ENCODE measurements at regions not wholly inside any gene's neighbourhood (a gene's known extent, or its start where the extent isn't known, plus 50 kb on each side); places are given as distances from the start of the nearest gene placed in this dataset.

GRCh38 chr13:21960108-21960507 lies 289.2 kb downstream of the FGF9 start (continued):
- no peak for TF ChIP-seq RAD21 (IDR thresholded peaks at IDR 0.05; ENCODE audit: low read depth)
- TF ChIP-seq CBX3 (IDR thresholded peaks at IDR 0.05; ENCODE audit: low read depth) = no peak
- no peak for TF ChIP-seq SRF (IDR thresholded peaks at IDR 0.05; ENCODE audit: low read depth)
- TF ChIP-seq TCF7L2 (IDR thresholded peaks at IDR 0.05; ENCODE audit: borderline replicate concordance, extremely low read depth, insufficient read depth, insufficient read length) = no peak
- TF ChIP-seq YY1 (IDR thresholded peaks at IDR 0.05; ENCODE audit: extremely low read depth, insufficient replicate concordance, low read depth, low read length) = no peak

DNA sequence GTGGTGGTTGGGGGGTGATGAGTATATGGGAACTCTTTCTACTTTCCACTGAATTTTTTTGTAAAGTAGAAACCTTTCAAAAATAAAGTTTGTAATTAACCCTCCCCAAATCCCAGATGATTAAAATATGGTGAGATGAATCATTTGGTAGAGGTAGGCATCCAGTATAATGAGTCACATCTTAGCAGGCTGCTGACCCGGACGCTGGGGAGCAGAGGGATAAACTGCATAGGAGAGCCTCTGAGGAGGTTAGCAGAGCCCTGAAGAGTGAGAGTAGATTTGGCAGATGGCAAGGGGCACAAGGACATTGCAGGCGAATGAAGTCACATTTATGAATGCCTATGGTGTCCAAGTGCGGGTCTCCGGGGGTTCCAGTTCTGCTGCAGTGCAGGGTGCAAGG lies 293.8 kb downstream of the FGF9 start:
- no peaks in the 10 kb centered on the region for H3K4me1 ChIP-seq (ENCODE audit: control insufficient read depth in 1 of 2, insufficient read depth in 2 of 2, low read length in 2 of 2)
- DNase-seq (ENCODE audit: low read depth, low spot score) = no peak
- no peaks in the 10 kb centered on the region for H3K79me2 ChIP-seq (ENCODE audit: insufficient read depth, low read length)
- 0 out of 2 replicates have a peak, but pooled peaks cover 5% of the 10 kb centered on the region for H3K27me3 ChIP-seq (ENCODE audit: insufficient read depth, low read length)
- ChIA-PET POLR2A (no interaction called here), CTCF (no interaction called here), RAD21 (ENCODE audit: low non-redundant PET in 1 of 2, low total read pairs in 2 of 2, uncharacterized antibody in 2 of 2, unreplicated experiment in 2 of 2) (no interaction called here)
- no peaks in the 10 kb centered on the region for H3K9me2 ChIP-seq (ENCODE audit: insufficient read depth)
- H3K36me3 ChIP-seq (ENCODE audit: control insufficient read depth in 1 of 2, insufficient read depth in 2 of 2, low read length in 2 of 2) = no peaks in the 10 kb centered on the region
- no peak overlapping the region for H3K4me2 ChIP-seq (ENCODE audit: low read length)
- H4K20me1 ChIP-seq (ENCODE audit: insufficient read depth) = no peaks in the 10 kb centered on the region
- H3K4me3 ChIP-seq (replicated peaks in 1 of 2; ENCODE audit: low read depth in 1 of 2, low read length in 2 of 2) = no peak overlapping the region
- H3K9me3 ChIP-seq (ENCODE audit: control insufficient read depth in 1 of 2, insufficient read depth in 1 of 2, low read depth in 1 of 2, low read length in 2 of 2) = no peaks in the 10 kb centered on the region
- intact Hi-C loops (cut with micrococcal nuclease) = no loop called here
- no peak overlapping the region for H3K9ac ChIP-seq (ENCODE audit: low read length)
- no peak for ATAC-seq
- TF ChIP-seq CBX3 (IDR thresholded peaks at IDR 0.05; ENCODE audit: low read depth) (no peak), TCF7L2 (IDR thresholded peaks at IDR 0.05; ENCODE audit: borderline replicate concordance, extremely low read depth, insufficient read depth, insufficient read length) (no peak), ZNF274 (IDR thresholded peaks at IDR 0.05; ENCODE audit: low read depth, low read length) (no peak)
- no TSS peak for BruUV-seq (replicated peaks)
- H3K27ac ChIP-seq (ENCODE audit: low read depth, low read length) = no peak overlapping the region
- H2AFZ ChIP-seq (ENCODE audit: low read depth, low read length, poor library complexity, severe bottlenecking) = no peak overlapping the region

DNA sequence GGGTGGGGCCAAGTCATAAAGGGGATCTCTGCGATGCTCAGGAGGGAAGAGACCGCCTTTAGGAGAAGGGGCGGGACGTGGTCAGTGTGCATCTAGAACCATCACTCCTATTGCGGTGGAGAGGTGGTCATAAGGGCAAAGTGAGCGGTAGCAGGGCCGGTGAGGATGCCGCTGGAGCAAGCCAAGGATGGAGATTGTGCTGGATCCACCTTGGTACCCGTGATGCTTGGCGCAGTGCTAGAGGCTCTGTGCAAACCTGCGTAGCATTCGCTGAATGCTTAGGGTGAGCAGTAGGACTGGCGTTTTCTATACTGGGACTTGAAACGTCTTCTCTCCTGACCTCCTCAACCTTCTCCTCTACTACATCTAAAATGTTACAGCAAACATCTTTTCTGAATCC lies 294.2 kb downstream of the FGF9 start:
- H3K9me3 ChIP-seq (ENCODE audit: control insufficient read depth in 1 of 2, insufficient read depth in 1 of 2, low read depth in 1 of 2, low read length in 2 of 2) = no peaks in the 10 kb centered on the region
- no peaks in the 10 kb centered on the region for H3K9me2 ChIP-seq (ENCODE audit: insufficient read depth)
- no peaks in the 10 kb centered on the region for H3K4me1 ChIP-seq (ENCODE audit: control insufficient read depth in 1 of 2, insufficient read depth in 2 of 2, low read length in 2 of 2)
- H3K9ac ChIP-seq (ENCODE audit: low read length) = no peak overlapping the region
- intact Hi-C loops (cut with micrococcal nuclease) = no loop called here
- H3K79me2 ChIP-seq (ENCODE audit: insufficient read depth, low read length) = no peaks in the 10 kb centered on the region
- H3K27me3 ChIP-seq (ENCODE audit: insufficient read depth, low read length) = 0 out of 2 replicates have a peak, but pooled peaks cover 5% of the 10 kb centered on the region
- no TSS peak for BruUV-seq (replicated peaks)
- H4K20me1 ChIP-seq (ENCODE audit: insufficient read depth) = no peaks in the 10 kb centered on the region
- no peak overlapping the region for H3K27ac ChIP-seq (ENCODE audit: low read depth, low read length)
- no peak overlapping the region for H3K4me3 ChIP-seq (replicated peaks in 1 of 2; ENCODE audit: low read depth in 1 of 2, low read length in 2 of 2)
- ChIA-PET CTCF (no interaction called here), RAD21 (ENCODE audit: low non-redundant PET in 1 of 2, low total read pairs in 2 of 2, uncharacterized antibody in 2 of 2, unreplicated experiment in 2 of 2) (no interaction called here), POLR2A (no interaction called here)
- no peak overlapping the region for H3K4me2 ChIP-seq (ENCODE audit: low read length)
- DNase-seq (ENCODE audit: low read depth, low spot score) (no peak), ATAC-seq (no peak)
- H3K36me3 ChIP-seq (ENCODE audit: control insufficient read depth in 1 of 2, insufficient read depth in 2 of 2, low read length in 2 of 2) = no peaks in the 10 kb centered on the region
- no peak overlapping the region for H2AFZ ChIP-seq (ENCODE audit: low read depth, low read length, poor library complexity, severe bottlenecking)
- no peak for TF ChIP-seq POLR2A (IDR thresholded peaks at IDR 0.05; ENCODE audit: borderline replicate concordance, extremely low read depth, insufficient read depth, insufficient read length)
- no peak for TF ChIP-seq RAD21 (IDR thresholded peaks at IDR 0.05; ENCODE audit: low read depth)
- no peak for TF ChIP-seq ELF1 (IDR thresholded peaks at IDR 0.05; ENCODE audit: borderline replicate concordance, low read depth)
- no peak for TF ChIP-seq ZBTB33 (IDR thresholded peaks at IDR 0.05; ENCODE audit: extremely low read depth, insufficient replicate concordance, low read length)
- TF ChIP-seq ZFX (IDR thresholded peaks at IDR 0.05) = no peak
- TF ChIP-seq, protein P1, sequence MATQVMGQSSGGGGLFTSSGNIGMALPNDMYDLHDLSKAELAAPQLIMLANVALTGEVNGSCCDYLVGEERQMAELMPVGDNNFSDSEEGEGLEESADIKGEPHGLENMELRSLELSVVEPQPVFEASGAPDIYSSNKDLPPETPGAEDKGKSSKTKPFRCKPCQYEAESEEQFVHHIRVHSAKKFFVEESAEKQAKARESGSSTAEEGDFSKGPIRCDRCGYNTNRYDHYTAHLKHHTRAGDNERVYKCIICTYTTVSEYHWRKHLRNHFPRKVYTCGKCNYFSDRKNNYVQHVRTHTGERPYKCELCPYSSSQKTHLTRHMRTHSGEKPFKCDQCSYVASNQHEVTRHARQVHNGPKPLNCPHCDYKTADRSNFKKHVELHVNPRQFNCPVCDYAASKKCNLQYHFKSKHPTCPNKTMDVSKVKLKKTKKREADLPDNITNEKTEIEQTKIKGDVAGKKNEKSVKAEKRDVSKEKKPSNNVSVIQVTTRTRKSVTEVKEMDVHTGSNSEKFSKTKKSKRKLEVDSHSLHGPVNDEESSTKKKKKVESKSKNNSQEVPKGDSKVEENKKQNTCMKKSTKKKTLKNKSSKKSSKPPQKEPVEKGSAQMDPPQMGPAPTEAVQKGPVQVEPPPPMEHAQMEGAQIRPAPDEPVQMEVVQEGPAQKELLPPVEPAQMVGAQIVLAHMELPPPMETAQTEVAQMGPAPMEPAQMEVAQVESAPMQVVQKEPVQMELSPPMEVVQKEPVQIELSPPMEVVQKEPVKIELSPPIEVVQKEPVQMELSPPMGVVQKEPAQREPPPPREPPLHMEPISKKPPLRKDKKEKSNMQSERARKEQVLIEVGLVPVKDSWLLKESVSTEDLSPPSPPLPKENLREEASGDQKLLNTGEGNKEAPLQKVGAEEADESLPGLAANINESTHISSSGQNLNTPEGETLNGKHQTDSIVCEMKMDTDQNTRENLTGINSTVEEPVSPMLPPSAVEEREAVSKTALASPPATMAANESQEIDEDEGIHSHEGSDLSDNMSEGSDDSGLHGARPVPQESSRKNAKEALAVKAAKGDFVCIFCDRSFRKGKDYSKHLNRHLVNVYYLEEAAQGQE (IDR thresholded peaks at IDR 0.05; ENCODE audit: low read depth) = no peak
- no peak for TF ChIP-seq TCF7L2 (IDR thresholded peaks at IDR 0.05; ENCODE audit: borderline replicate concordance, extremely low read depth, insufficient read depth, insufficient read length)
- TF ChIP-seq, protein P2, sequence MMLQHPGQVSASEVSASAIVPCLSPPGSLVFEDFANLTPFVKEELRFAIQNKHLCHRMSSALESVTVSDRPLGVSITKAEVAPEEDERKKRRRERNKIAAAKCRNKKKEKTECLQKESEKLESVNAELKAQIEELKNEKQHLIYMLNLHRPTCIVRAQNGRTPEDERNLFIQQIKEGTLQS (IDR thresholded peaks at IDR 0.05) = no peak
- TF ChIP-seq EGR1 (IDR thresholded peaks at IDR 0.05; ENCODE audit: low read depth) = no peak

Data from HCT116 (cell line).